ENCODE measurements at regions not wholly inside any gene's neighbourhood (a gene's known extent, or its start where the extent isn't known, plus 50 kb on each side); places are given as distances from the start of the nearest gene placed in this dataset.

- H3K23ac ChIP-seq (ENCODE audit: low read length in 2 of 2), result no peak overlapping the region
- no peak overlapping the region for H2BK5ac ChIP-seq (ENCODE audit: low read depth, low read length, poor library complexity, severe bottlenecking)
- peak overlapping the region; percentile 41 for H4K8ac ChIP-seq (ENCODE audit: low read length)
- no peak overlapping the region for H4K91ac ChIP-seq (ENCODE audit: low read length)
- DNase-seq, result no peak
- no peaks in the 10 kb centered on the region for H3K4me1 ChIP-seq (ENCODE audit: control insufficient read depth, insufficient read depth, low read depth, low read length)
- H3K4me3 ChIP-seq (ENCODE audit: insufficient read depth in 1 of 2, low read depth in 1 of 2, low read length in 2 of 2), result no peak overlapping the region
- H2BK15ac ChIP-seq (ENCODE audit: low read depth, poor library complexity, severe bottlenecking), result no peak overlapping the region
- peaks cover 0 to 67% of the 10 kb centered on the region in 2 experiments for H3K27me3 ChIP-seq (ENCODE audit: control insufficient read depth in 1 of 2, insufficient read depth in 1 of 2, low read length in 2 of 2)
- H2BK12ac ChIP-seq (ENCODE audit: low read length in 2 of 2), result peak overlapping the region in 1 of 2 experiments; percentile 23
- H2BK120ac ChIP-seq (ENCODE audit: low read depth, low read length), result no peak overlapping the region
- H3K4ac ChIP-seq (ENCODE audit: low read depth in 1 of 2, low read length in 2 of 2), result no peak overlapping the region
- peak overlapping the region in 1 of 2 experiments; percentile 33 for H3K18ac ChIP-seq (ENCODE audit: low read depth in 1 of 2, low read length in 2 of 2)
- H2AFZ ChIP-seq (ENCODE audit: low read depth, low read length), result no peak overlapping the region
- H3K9me3 ChIP-seq (ENCODE audit: control insufficient read depth, low read length), result peaks cover 8% of the 10 kb centered on the region
- no peak overlapping the region for H2AK5ac ChIP-seq (ENCODE audit: low read length, severe bottlenecking)
- H3K79me1 ChIP-seq (replicated peaks; ENCODE audit: low read length, poor library complexity, severe bottlenecking), result no peaks in the 10 kb centered on the region
- H3K14ac ChIP-seq (ENCODE audit: low read length in 2 of 2), result no peak overlapping the region
- no peak overlapping the region for H3K4me2 ChIP-seq (ENCODE audit: low read length, poor library complexity, severe bottlenecking)
- no peak overlapping the region for H3K27ac ChIP-seq (ENCODE audit: low read length, poor library complexity, severe bottlenecking)
- no peak overlapping the region for H3K9ac ChIP-seq (ENCODE audit: low read length)
- 89% methylated on average over 2 of the region's 2 CpGs for WGBS
- H3K36me3 ChIP-seq (ENCODE audit: control insufficient read depth in 1 of 2, insufficient read depth in 2 of 2, low read depth in 1 of 2, low read length in 2 of 2), result no peaks in the 10 kb centered on the region
Observed at GRCh38 chrX:39307488-39307887, 506.2 kb downstream of the MID1IP1 start.

GRCh38 chrX:39308126-39308525, 506.9 kb downstream of the MID1IP1 start:
- Histone ChIP-seq H3K4me2 (ENCODE audit: low read length, poor library complexity, severe bottlenecking) (no peak overlapping the region), H3K23ac (ENCODE audit: low read length in 2 of 2) (no peak overlapping the region), H2BK120ac (ENCODE audit: low read depth, low read length) (no peak overlapping the region), H3K27me3 (ENCODE audit: control insufficient read depth in 1 of 2, insufficient read depth in 1 of 2, low read length in 2 of 2) (peaks cover 0 to 73% of the 10 kb centered on the region in 2 experiments), H2BK12ac (ENCODE audit: low read length in 2 of 2) (no peak overlapping the region), H2AFZ (ENCODE audit: low read depth, low read length) (no peak overlapping the region), H2AK5ac (ENCODE audit: low read length, severe bottlenecking) (no peak overlapping the region), H3K27ac (ENCODE audit: low read length, poor library complexity, severe bottlenecking) (no peak overlapping the region), H3K9me3 (ENCODE audit: control insufficient read depth, low read length) (peaks cover 3% of the 10 kb centered on the region), H3K14ac (ENCODE audit: low read length in 2 of 2) (no peak overlapping the region), H3K18ac (ENCODE audit: low read depth in 1 of 2, low read length in 2 of 2) (peak overlapping the region in 1 of 2 experiments; percentile 24), H4K8ac (ENCODE audit: low read length) (no peak overlapping the region), H2BK15ac (ENCODE audit: low read depth, poor library complexity, severe bottlenecking) (no peak overlapping the region), H3K9ac (ENCODE audit: low read length) (no peak overlapping the region), H3K4me3 (ENCODE audit: insufficient read depth in 1 of 2, low read depth in 1 of 2, low read length in 2 of 2) (no peak overlapping the region), H3K79me1 (replicated peaks; ENCODE audit: low read length, poor library complexity, severe bottlenecking) (no peaks in the 10 kb centered on the region), H4K91ac (ENCODE audit: low read length) (no peak overlapping the region), H3K4me1 (ENCODE audit: control insufficient read depth, insufficient read depth, low read depth, low read length) (no peaks in the 10 kb centered on the region), H3K4ac (ENCODE audit: low read depth in 1 of 2, low read length in 2 of 2) (no peak overlapping the region), H3K36me3 (ENCODE audit: control insufficient read depth in 1 of 2, insufficient read depth in 2 of 2, low read depth in 1 of 2, low read length in 2 of 2) (no peaks in the 10 kb centered on the region), H2BK5ac (ENCODE audit: low read depth, low read length, poor library complexity, severe bottlenecking) (no peak overlapping the region)
- 33% methylated on average over 1 of the region's 1 CpG for WGBS
- DNase-seq, result peak; percentile 46

GRCh38 chrX:39309018-39309635, 507.9 kb downstream of the MID1IP1 start:
- H3K18ac ChIP-seq (ENCODE audit: low read depth in 1 of 2, low read length in 2 of 2), result peak overlapping the region; percentile 62 to 70
- no peak overlapping the region for H3K4me2 ChIP-seq (ENCODE audit: low read length, poor library complexity, severe bottlenecking)
- peaks cover 0 to 83% of the 10 kb centered on the region in 2 experiments for H3K27me3 ChIP-seq (ENCODE audit: control insufficient read depth in 1 of 2, insufficient read depth in 1 of 2, low read length in 2 of 2)
- no peak overlapping the region for H2AK5ac ChIP-seq (ENCODE audit: low read length, severe bottlenecking)
- H2BK5ac ChIP-seq (ENCODE audit: low read depth, low read length, poor library complexity, severe bottlenecking), result no peak overlapping the region
- peak overlapping the region in 1 of 2 experiments; percentile 72 for H2BK12ac ChIP-seq (ENCODE audit: low read length in 2 of 2)
- H3K4me1 ChIP-seq (ENCODE audit: control insufficient read depth, insufficient read depth, low read depth, low read length), result no peaks in the 10 kb centered on the region
- no peaks in the 10 kb centered on the region for H3K79me1 ChIP-seq (replicated peaks; ENCODE audit: low read length, poor library complexity, severe bottlenecking)
- H3K36me3 ChIP-seq (ENCODE audit: control insufficient read depth in 1 of 2, insufficient read depth in 2 of 2, low read depth in 1 of 2, low read length in 2 of 2), result no peaks in the 10 kb centered on the region
- H4K91ac ChIP-seq (ENCODE audit: low read length), result peak overlapping the region; percentile 61
- H3K4me3 ChIP-seq (ENCODE audit: insufficient read depth in 1 of 2, low read depth in 1 of 2, low read length in 2 of 2), result no peak overlapping the region
- no peak overlapping the region for H3K9ac ChIP-seq (ENCODE audit: low read length)
- no peak overlapping the region for H3K23ac ChIP-seq (ENCODE audit: low read length in 2 of 2)
- peak overlapping the region in 1 of 2 experiments; percentile 75 for H3K4ac ChIP-seq (ENCODE audit: low read depth in 1 of 2, low read length in 2 of 2)
- H2BK120ac ChIP-seq (ENCODE audit: low read depth, low read length), result no peak overlapping the region
- peak overlapping the region; percentile 23 for H2AFZ ChIP-seq (ENCODE audit: low read depth, low read length)
- no peak overlapping the region for H2BK15ac ChIP-seq (ENCODE audit: low read depth, poor library complexity, severe bottlenecking)
- H4K8ac ChIP-seq (ENCODE audit: low read length), result peak overlapping the region; percentile 49
- DNase-seq, result peak; percentile 71
- WGBS, result 94% methylated on average over 3 of the region's 6 CpGs
- H3K9me3 ChIP-seq (ENCODE audit: control insufficient read depth, low read length), result peaks cover 7% of the 10 kb centered on the region
- no peak overlapping the region for H3K14ac ChIP-seq (ENCODE audit: low read length in 2 of 2)
- H3K27ac ChIP-seq (ENCODE audit: low read length, poor library complexity, severe bottlenecking), result no peak overlapping the region

- Histone ChIP-seq H3K4ac (ENCODE audit: low read depth in 1 of 2, low read length in 2 of 2) (no peak overlapping the region), H2BK120ac (ENCODE audit: low read depth, low read length) (no peak overlapping the region), H2BK5ac (ENCODE audit: low read depth, low read length, poor library complexity, severe bottlenecking) (no peak overlapping the region), H3K23ac (ENCODE audit: low read length in 2 of 2) (no peak overlapping the region), H3K79me1 (replicated peaks; ENCODE audit: low read length, poor library complexity, severe bottlenecking) (no peaks in the 10 kb centered on the region), H3K4me2 (ENCODE audit: low read length, poor library complexity, severe bottlenecking) (no peak overlapping the region), H3K14ac (ENCODE audit: low read length in 2 of 2) (no peak overlapping the region), H4K8ac (ENCODE audit: low read length) (no peak overlapping the region), H3K9ac (ENCODE audit: low read length) (no peak overlapping the region), H3K18ac (ENCODE audit: low read depth in 1 of 2, low read length in 2 of 2) (no peak overlapping the region), H2AFZ (ENCODE audit: low read depth, low read length) (no peak overlapping the region), H2BK12ac (ENCODE audit: low read length in 2 of 2) (no peak overlapping the region), H2BK15ac (ENCODE audit: low read depth, poor library complexity, severe bottlenecking) (no peak overlapping the region), H3K9me3 (ENCODE audit: control insufficient read depth, low read length) (peaks cover 7% of the 10 kb centered on the region), H3K27ac (ENCODE audit: low read length, poor library complexity, severe bottlenecking) (no peak overlapping the region), H4K91ac (ENCODE audit: low read length) (no peak overlapping the region), H2AK5ac (ENCODE audit: low read length, severe bottlenecking) (no peak overlapping the region), H3K4me3 (ENCODE audit: insufficient read depth in 1 of 2, low read depth in 1 of 2, low read length in 2 of 2) (no peak overlapping the region), H3K4me1 (ENCODE audit: control insufficient read depth, insufficient read depth, low read depth, low read length) (no peaks in the 10 kb centered on the region), H3K27me3 (ENCODE audit: control insufficient read depth in 1 of 2, insufficient read depth in 1 of 2, low read length in 2 of 2) (peaks cover 0 to 89% of the 10 kb centered on the region in 2 experiments), H3K36me3 (ENCODE audit: control insufficient read depth in 1 of 2, insufficient read depth in 2 of 2, low read depth in 1 of 2, low read length in 2 of 2) (no peaks in the 10 kb centered on the region)
- 14% methylated on average over 4 of the region's 7 CpGs for WGBS
- DNase-seq, result peak; percentile 66
Observed at GRCh38 chrX:39309721-39310152, 508.5 kb downstream of the MID1IP1 start.
